H1 (cell line): ENCODE measurements at regions not wholly inside any gene's neighbourhood (a gene's known extent, or its start where the extent isn't known, plus 50 kb on each side); places are given as distances from the start of the nearest gene placed in this dataset.

ENCODE experiments used
- CTCF ChIA-PET: fragments of 300-600 bp; sonication (Branson Sonifier 250); formaldehyde crosslinking; loops from one replicate; lab custom pipeline; 2021; ENCODE audit not compliant: partially characterized antibody; lab: Charles Lee
- POLR2A ChIA-PET: fragments of 300-600 bp; sonication (Branson Sonifier 250); formaldehyde crosslinking; loops from one replicate; lab custom pipeline; 2021; ENCODE audit warnings: inconsistent platforms; ENCODE audit not compliant: partially characterized antibody; lab: Charles Lee
- DNase-seq, 2 experiments: peaks; one replicate each; pipeline versions ENCODE4 v3.0.0 to v3.0.0-alpha.2; 2010 to 2022; ENCODE audit warnings: low spot score in 2 of 2, low read depth in 1 of 2, mixed read lengths in 1 of 2
- FAIRE-seq: peaks from 2 replicates; lab custom pipeline; 2011; peaks lifted over from hg19 to GRCh38; lab: Jason Lieb, UNC
- H2AFZ ChIP-seq: 2 replicates; pipeline ENCODE4 v1.8.1; 2012; ENCODE audit warnings: low read length, inconsistent platforms
- H2AK5ac ChIP-seq: 2 replicates; pipeline ENCODE4 v1.6.1; 2013; ENCODE audit warnings: low read depth, low read length
- H2BK120ac ChIP-seq: replicated peaks from 2 replicates; pipeline ENCODE3; 2013; ENCODE audit warnings: low read depth, low read length, inconsistent platforms
- H2BK12ac ChIP-seq: 2 replicates; pipeline ENCODE4 v1.6.1; 2013; ENCODE audit warnings: low read depth, low read length
- H2BK15ac ChIP-seq: 2 replicates; pipeline ENCODE4 v1.6.1; 2013; ENCODE audit warnings: low read length
- H2BK20ac ChIP-seq: 2 replicates; pipeline ENCODE4 v1.6.1; 2013; ENCODE audit warnings: low read length
- H2BK5ac ChIP-seq: 2 replicates; pipeline ENCODE4 v1.6.1; 2013; ENCODE audit warnings: low read depth, low read length
- H3K14ac ChIP-seq: 2 replicates; pipeline ENCODE4 v1.6.1; 2013; ENCODE audit warnings: inconsistent platforms; ENCODE audit not compliant: insufficient read length
- H3K18ac ChIP-seq: 2 replicates; pipeline ENCODE4 v1.6.1; 2013; ENCODE audit warnings: low read length; ENCODE audit errors: extremely low read depth
- H3K23ac ChIP-seq: 2 replicates; pipeline ENCODE4 v1.6.1; 2013; ENCODE audit warnings: inconsistent platforms; ENCODE audit not compliant: insufficient read length
- H3K23me2 ChIP-seq: 2 replicates; pipeline ENCODE4 v1.6.1; 2013; ENCODE audit warnings: low read depth, low read length
- H3K27ac ChIP-seq: 2 replicates; pipeline ENCODE4 v1.6.1; 2011; ENCODE audit warnings: low read depth, low read length, inconsistent platforms
- H3K27me3 ChIP-seq, 4 experiments: replicated peaks in 1 of 4; 1 replicate in 1 of 4; 2 replicates in 3 of 4; pipeline versions ENCODE4 v1.6.1 to v1.8.1; 2011 to 2013; ENCODE audit warnings: low read length in 3 of 4, mild to moderate bottlenecking in 3 of 4, inconsistent platforms in 2 of 4, mixed read lengths in 2 of 4, moderate library complexity in 1 of 4; ENCODE audit not compliant: control insufficient read depth in 3 of 4, insufficient read depth in 3 of 4; ENCODE audit errors: extremely low read depth in 1 of 4
- H3K36me3 ChIP-seq, 4 experiments: 2 replicates each; pipeline versions ENCODE4 v1.6.1 to v1.8.1; 2011 to 2013; ENCODE audit warnings: mild to moderate bottlenecking in 4 of 4, low read length in 3 of 4, moderate library complexity in 2 of 4, control low read depth in 1 of 4, inconsistent platforms in 1 of 4; ENCODE audit not compliant: insufficient read depth in 4 of 4, control insufficient read depth in 2 of 4
- H3K4ac ChIP-seq: replicated peaks from 2 replicates; pipeline ENCODE3; 2013; ENCODE audit warnings: low read length, low read depth, mixed read lengths, inconsistent platforms; ENCODE audit not compliant: insufficient read length
- H3K4me1 ChIP-seq, 4 experiments: replicated peaks in 1 of 4; 1 replicate in 1 of 4; 2 replicates in 3 of 4; pipeline versions ENCODE4 v1.6.1 to v1.8.1; 2011 to 2013; ENCODE audit warnings: low read length in 3 of 4, inconsistent platforms in 2 of 4, mixed read lengths in 1 of 4; ENCODE audit not compliant: insufficient read depth in 4 of 4, control insufficient read depth in 3 of 4
- H3K4me2 ChIP-seq, 2 experiments: 2 replicates each; pipeline versions ENCODE4 v1.6.1 to v1.8.1; 2011 to 2013; ENCODE audit warnings: low read depth in 2 of 2, low read length in 2 of 2, control low read depth in 1 of 2, inconsistent platforms in 1 of 2, mild to moderate bottlenecking in 1 of 2; ENCODE audit not compliant: insufficient read depth in 1 of 2
- H3K4me3 ChIP-seq, 4 experiments: fragments of 200-600, 300-600 bp in 1 of 4; sonication (generic), shearing (Covaris generic), sonication (Bioruptor Twin) in 1 of 4; 2 replicates each; pipeline versions ENCODE4 v1.5.1 to v1.8.1; 2011 to 2016; ENCODE audit warnings: low read length in 4 of 4, low read depth in 3 of 4, control low read depth in 2 of 4, inconsistent platforms in 2 of 4, mild to moderate bottlenecking in 2 of 4, mixed read lengths in 1 of 4, moderate library complexity in 1 of 4; ENCODE audit not compliant: insufficient read depth in 2 of 4; ENCODE audit errors: extremely low read depth in 1 of 4
- H3K56ac ChIP-seq: replicated peaks from 2 replicates; pipeline ENCODE3; 2013; ENCODE audit warnings: low read depth, mild to moderate bottlenecking, mixed read lengths, low read length, inconsistent platforms; ENCODE audit not compliant: insufficient read length
- H3K79me1 ChIP-seq: 2 replicates; pipeline ENCODE4 v1.6.1; 2013; ENCODE audit warnings: low read depth, low read length, control low read depth
- H3K79me2 ChIP-seq, 2 experiments: 2 replicates each; pipeline versions ENCODE4 v1.6.1 to v1.8.1; 2012 to 2013; ENCODE audit warnings: low read length in 2 of 2, mild to moderate bottlenecking in 2 of 2, inconsistent platforms in 1 of 2; ENCODE audit not compliant: insufficient read depth in 2 of 2, control insufficient read depth in 1 of 2
- H3K9ac ChIP-seq, 4 experiments: replicated peaks in 1 of 4; 1 replicate in 1 of 4; 2 replicates in 3 of 4; pipeline versions ENCODE4 v1.6.1 to v1.8.1; 2011 to 2013; ENCODE audit warnings: low read depth in 3 of 4, low read length in 3 of 4, control low read depth in 2 of 4, mild to moderate bottlenecking in 2 of 4, moderate library complexity in 2 of 4, inconsistent platforms in 1 of 4; ENCODE audit errors: extremely low read depth in 1 of 4
- H3K9me3 ChIP-seq, 2 experiments: 2 replicates each; pipeline versions ENCODE4 v1.6.1 to v1.8.1; 2012 to 2013; ENCODE audit warnings: mild to moderate bottlenecking in 2 of 2, moderate library complexity in 2 of 2, control low read depth in 1 of 2, inconsistent platforms in 1 of 2, low read depth in 1 of 2, low read length in 1 of 2, mixed read lengths in 1 of 2; ENCODE audit not compliant: insufficient read depth in 2 of 2
- H4K20me1 ChIP-seq, 2 experiments: replicated peaks in 1 of 2; 2 replicates each; pipeline versions ENCODE3 to v1.8.1; 2011 to 2013; ENCODE audit warnings: inconsistent platforms in 2 of 2, low read length in 2 of 2, mild to moderate bottlenecking in 1 of 2; ENCODE audit not compliant: insufficient read depth in 2 of 2, control insufficient read depth in 1 of 2
- H4K5ac ChIP-seq: 2 replicates; pipeline ENCODE4 v1.6.1; 2013; ENCODE audit warnings: low read length, low read depth, mixed read lengths, inconsistent platforms; ENCODE audit not compliant: insufficient read length
- H4K8ac ChIP-seq: 2 replicates; pipeline ENCODE4 v1.8.0; 2013; ENCODE audit warnings: mild to moderate bottlenecking, moderate library complexity, low read length, inconsistent platforms; ENCODE audit not compliant: insufficient read depth; ENCODE audit errors: extremely low read depth
- H4K91ac ChIP-seq: replicated peaks from 2 replicates; pipeline ENCODE3; 2013; ENCODE audit warnings: low read length, mixed read lengths, inconsistent platforms; ENCODE audit not compliant: insufficient read length
- CEBPB ChIP-seq: IDR thresholded peaks from 2 replicates; pipeline ENCODE4 v1.6.1; 2012; ENCODE audit warnings: low read depth, low read length
- RBBP5 ChIP-seq: IDR thresholded peaks from 2 replicates; pipeline ENCODE4 v1.7.1; 2012; ENCODE audit warnings: low read depth, mild to moderate bottlenecking, inconsistent platforms, low read length, moderate library complexity, borderline replicate concordance
- TBP ChIP-seq: IDR thresholded peaks from 2 replicates; pipeline ENCODE4 v1.6.1; 2011; ENCODE audit warnings: low read depth, low read length, improper control_type of control experiment
- WGBS, 2 experiments: shearing (Covaris generic) in 1 of 2; methylation state at CpG; one replicate each; pipeline versions ENCODE4 v1.1.6 to v1.1.7; 2013 to 2015; ENCODE audit warnings: low lambda C conversion rate in 2 of 2, mixed read lengths in 2 of 2, inconsistent platforms in 1 of 2, low coverage in 1 of 2, missing lambda C conversion rate in 1 of 2; ENCODE audit not compliant: insufficient replicate concordance in 2 of 2, insufficient coverage in 1 of 2, insufficient read length in 1 of 2; ENCODE audit errors: extremely low coverage in 1 of 2, missing lambda C conversion rate in 1 of 2; 5-methylcytosine and 5-hydroxymethylcytosine counted together

DNA sequence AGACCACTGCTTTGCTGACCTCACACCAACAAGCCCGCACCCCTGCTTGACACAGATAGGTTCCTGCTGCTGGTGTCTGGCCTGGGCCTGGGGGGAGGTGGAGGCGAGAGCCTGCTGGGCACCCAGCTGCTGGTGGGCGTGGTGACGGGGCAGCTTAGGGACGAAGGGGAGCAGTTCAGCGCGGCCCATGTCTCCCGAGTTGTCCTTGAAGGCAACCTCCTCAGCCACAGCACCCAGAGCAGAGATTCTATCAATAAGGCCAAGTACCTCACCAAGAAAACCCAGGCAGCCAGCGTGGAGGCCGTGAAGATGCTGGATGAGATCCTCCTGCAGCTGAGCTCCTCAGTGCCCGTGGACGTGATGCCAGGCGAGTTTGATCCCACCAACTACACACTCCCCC is 313.3 kb downstream of the NR2F1-AS1 start:
- no peak overlapping the region for H2BK12ac ChIP-seq
- FAIRE-seq = no peak
- no peaks in the 10 kb centered on the region for H4K20me1 ChIP-seq
- no peak overlapping the region for H2AK5ac ChIP-seq
- no peak overlapping the region for H2BK15ac ChIP-seq
- no peaks in the 10 kb centered on the region for H3K79me1 ChIP-seq
- no peaks in the 10 kb centered on the region for H3K4me1 ChIP-seq
- DNase-seq = no peak
- H3K18ac ChIP-seq = no peak overlapping the region
- no peak overlapping the region for H2BK120ac ChIP-seq
- no peak overlapping the region for H3K4me2 ChIP-seq
- no peak overlapping the region for H4K5ac ChIP-seq
- no peak overlapping the region for H2AFZ ChIP-seq
- H3K14ac ChIP-seq = no peak overlapping the region
- no peaks in the 10 kb centered on the region for H3K27me3 ChIP-seq
- WGBS, 2 experiments = 95% methylated on average over 13 of the region's 13 CpGs; no CpG with 5 or more reads in 1 of the 2 experiments
- H3K23me2 ChIP-seq = no peaks in the 10 kb centered on the region
- H3K23ac ChIP-seq = no peak overlapping the region
- ChIA-PET POLR2A (interaction anchor here (0.5 kb wide), 1 partner anchor 10 kb away, joined by 3 read pairs; no protein-coding TSS in a partner anchor), CTCF (no interaction called here)
- no peak overlapping the region for H2BK20ac ChIP-seq
- H3K9me3 ChIP-seq = peaks cover 0 to 10% of the 10 kb centered on the region in 2 experiments; a peak in 2 of 4 replicates
- H3K27ac ChIP-seq = no peak overlapping the region
- H3K36me3 ChIP-seq = no peaks in the 10 kb centered on the region
- no peak overlapping the region for H3K9ac ChIP-seq
- no peak overlapping the region for H4K91ac ChIP-seq
- H3K56ac ChIP-seq = no peak overlapping the region
- no peaks in the 10 kb centered on the region for H3K79me2 ChIP-seq
- H2BK5ac ChIP-seq = no peak overlapping the region
- H3K4me3 ChIP-seq = no peak overlapping the region
- no peak overlapping the region for H4K8ac ChIP-seq
- H3K4ac ChIP-seq = no peak overlapping the region
- TF ChIP-seq TBP (no peak), RBBP5 (no peak), CEBPB (no peak)
